Panc1 (cell line): ENCODE measurements at regions not wholly inside any gene's neighbourhood (a gene's known extent, or its start where the extent isn't known, plus 50 kb on each side); places are given as distances from the start of the nearest gene placed in this dataset.
A peak's percentile ranks its signal among the peaks of the same experiment; 100 is the strongest.

Experiments
- ATAC-seq: fragments of 200-7000 bp; cut with Tn5 transposase; 2 replicates; pipeline ENCODE4 v1.9.1; 2020; ENCODE audit warnings: mild to moderate bottlenecking, moderate library complexity
- BruUV-seq: library from RNA; stranded (reverse); fragments of 400-500 nt; replicated peaks from 2 replicates; lab custom pipeline; 2021; lab: Mats Ljungman, UMichigan
- CTCF ChIA-PET: fragments of 300-600 bp; sonication (Branson Sonifier 250); formaldehyde crosslinking; loops from one replicate; lab custom pipeline; 2022; ENCODE audit warnings: antibody characterized with exemption; lab: Charles Lee
- POLR2A ChIA-PET: fragments of 300-600 bp; sonication (Branson Sonifier 250); formaldehyde crosslinking; loops from one replicate; lab custom pipeline; 2022; ENCODE audit warnings: antibody characterized with exemption; lab: Charles Lee
- DNase-seq: peaks from one replicate; pipeline ENCODE4 v3.0.0-alpha.2; 2010; ENCODE audit warnings: low read depth, low spot score
- H3K27ac ChIP-seq: 2 replicates; pipeline ENCODE4 v1.5.1; 2011; ENCODE audit warnings: mild to moderate bottlenecking, low read length, inconsistent platforms
- H3K27me3 ChIP-seq: fragments of 200-500 bp; sonication (Bioruptor generic); 2 replicates; pipeline ENCODE4 v1.6.0; 2014; ENCODE audit warnings: low read length, inconsistent platforms; ENCODE audit not compliant: control insufficient read depth, insufficient read depth
- H3K36me3 ChIP-seq: fragments of 200-500 bp; sonication (Bioruptor generic); 2 replicates; pipeline ENCODE4 v1.5.1; 2014; ENCODE audit warnings: inconsistent platforms, mild to moderate bottlenecking, low read length, moderate library complexity; ENCODE audit not compliant: control insufficient read depth, insufficient read depth
- H3K4me1 ChIP-seq: 2 replicates; pipeline ENCODE4 v1.5.1; 2011; ENCODE audit warnings: inconsistent platforms, mild to moderate bottlenecking, low read length, moderate library complexity; ENCODE audit not compliant: control insufficient read depth, insufficient read depth
- H3K4me3 ChIP-seq, 2 experiments: 2 replicates each; pipeline ENCODE4 v1.5.1; 2011 to 2012; ENCODE audit warnings: low read depth in 2 of 2, low read length in 2 of 2, mild to moderate bottlenecking in 2 of 2, inconsistent platforms in 1 of 2, moderate library complexity in 1 of 2
- H3K9me3 ChIP-seq: fragments of 200-500 bp; sonication (Bioruptor generic); 2 replicates; pipeline ENCODE4 v1.5.1; 2014; ENCODE audit warnings: low read depth, mild to moderate bottlenecking, inconsistent platforms, low read length, moderate library complexity; ENCODE audit not compliant: control insufficient read depth, insufficient read depth
- CTCF ChIP-seq: fragments of 450-650 bp; IDR thresholded peaks from 2 replicates; pipeline ENCODE4 v1.5.1; 2017; ENCODE audit warnings: mild to moderate bottlenecking
- POLR2AphosphoS5 ChIP-seq: IDR thresholded peaks from 2 replicates; pipeline ENCODE4 v1.6.1; 2012; ENCODE audit warnings: mild to moderate bottlenecking, low read depth, low read length, moderate library complexity
- REST ChIP-seq, 2 experiments: IDR thresholded peaks; 2 replicates each; pipeline ENCODE4 v1.6.1; 2011 to 2012; ENCODE audit warnings: low read depth in 2 of 2, control low read depth in 1 of 2, low read length in 1 of 2, mild to moderate bottlenecking in 1 of 2, moderate library complexity in 1 of 2; ENCODE audit not compliant: insufficient read depth in 1 of 2
- SIN3A ChIP-seq: IDR thresholded peaks from 2 replicates; pipeline ENCODE4 v1.6.1; 2012; ENCODE audit warnings: low read depth, mild to moderate bottlenecking, low read length, moderate library complexity, borderline replicate concordance; ENCODE audit not compliant: insufficient read depth
- TCF7L2 ChIP-seq: IDR thresholded peaks from 2 replicates; pipeline ENCODE4 v1.6.1; 2011; ENCODE audit warnings: mild to moderate bottlenecking, low read depth, low read length, inconsistent platforms
- in situ Hi-C: cut with HindIII; loops from 2 replicates; pipeline ENCODE4 v1.10.0; 2016; ENCODE audit warnings: low sequenced_read_pairs, low pct_unique_long_range_greater_than_20kb
- intact Hi-C: fragments of 100-400 bp; cut with micrococcal nuclease; formaldehyde crosslinking; loops from one replicate; pipeline ENCODE4 v1.10.0; 2022; ENCODE audit not compliant: unreplicated experiment

- Histone ChIP-seq H3K36me3 (no peaks in the 10 kb centered on the region), H3K4me1 (no peaks in the 10 kb centered on the region), H3K27me3 (no peaks in the 10 kb centered on the region), H3K9me3 (no peaks in the 10 kb centered on the region), H3K4me3 (no peak overlapping the region), H3K27ac (no peak overlapping the region)
- DNase-seq = no peak
- ATAC-seq = peak; percentile 80
- TF ChIP-seq REST (IDR thresholded peaks at IDR 0.05; ENCODE audit: insufficient read depth in 1 of 2, low read depth in 2 of 2, low read length in 1 of 2) (no peak), SIN3A (no peak), CTCF (no peak), TCF7L2 (no peak), POLR2AphosphoS5 (no peak)
- CTCF ChIA-PET = no interaction called here
- in situ Hi-C loops = no loop called here
- POLR2A ChIA-PET = no interaction called here
- intact Hi-C loops = no loop called here
- BruUV-seq = no TSS peak
These were observed 344.7 kb downstream of the MN1 start for GRCh38 chr22:27456696-27457503.

- no peak overlapping the region for H3K4me3 ChIP-seq
- H3K4me1 ChIP-seq = no peaks in the 10 kb centered on the region
- ATAC-seq (no peak), DNase-seq (no peak)
- intact Hi-C loops = no loop called here
- no TSS peak for BruUV-seq
- in situ Hi-C loops = no loop called here
- H3K9me3 ChIP-seq = no peaks in the 10 kb centered on the region
- TF ChIP-seq SIN3A (no peak), POLR2AphosphoS5 (no peak), TCF7L2 (no peak), CTCF (no peak), REST (IDR thresholded peaks at IDR 0.05; ENCODE audit: insufficient read depth in 1 of 2, low read depth in 2 of 2, low read length in 1 of 2) (no peak)
- no peak overlapping the region for H3K27ac ChIP-seq
- CTCF ChIA-PET = interaction anchor here (0.6 kb wide), 1 partner anchor 14 kb away, joined by 4 read pairs; no protein-coding TSS in a partner anchor
- H3K36me3 ChIP-seq = no peaks in the 10 kb centered on the region
- H3K27me3 ChIP-seq = no peaks in the 10 kb centered on the region
- POLR2A ChIA-PET = no interaction called here
These were observed 341.6 kb downstream of the MN1 start for GRCh38 chr22:27459999-27460398.
